ENCODE measurements at regions not wholly inside any gene's neighbourhood (a gene's known extent, or its start where the extent isn't known, plus 50 kb on each side); places are given as distances from the start of the nearest gene placed in this dataset.

DNA sequence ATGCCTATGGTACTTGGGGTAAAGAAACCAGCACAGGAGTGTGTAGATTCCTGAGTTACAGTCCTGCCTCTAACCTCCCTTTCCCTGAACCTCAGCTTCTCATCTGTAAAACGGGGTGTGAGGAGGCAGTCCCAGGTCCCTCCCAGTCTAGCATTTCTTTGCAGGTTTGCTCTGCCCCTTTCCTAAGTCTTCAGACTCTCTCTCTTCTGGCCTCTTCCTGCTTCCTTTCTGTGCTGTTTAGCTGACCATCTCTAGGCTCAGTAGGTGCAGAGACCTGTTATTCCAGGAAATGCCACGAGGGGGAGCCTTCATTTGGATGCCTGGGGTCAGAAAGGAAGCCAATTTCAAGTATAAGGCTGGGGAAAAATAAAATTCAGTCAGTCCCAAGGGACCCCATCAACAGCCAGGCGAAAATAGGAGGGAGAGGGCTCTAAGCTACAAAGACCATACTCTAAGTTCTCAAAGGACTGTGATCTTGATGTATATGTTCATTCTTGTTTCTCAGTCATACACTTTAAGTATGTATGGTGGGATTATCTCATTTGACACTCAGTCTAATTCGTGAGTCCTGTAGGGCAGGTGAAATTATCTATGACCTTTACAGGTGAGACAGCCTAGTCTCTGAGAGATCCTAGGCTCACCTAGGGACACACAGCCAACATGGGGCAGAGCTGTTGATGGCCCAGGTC is 89.1 kb downstream of the NCR2 start:
- peaks cover 0 to 4% (median 0%) of the 10 kb centered on the region in 3 donors for H3K9me3 ChIP-seq
- H3K27me3 ChIP-seq: no peaks in the 10 kb centered on the region
- no peak overlapping the region for H3K4me3 ChIP-seq
- peak; percentile 87 to 92 (median 89) for DNase-seq
- ATAC-seq: peak; percentile 48
- peaks cover 22% of the 10 kb centered on the region for H3K4me1 ChIP-seq
- 0 to 2% methylated on average over 4 of the region's 4 CpGs for WGBS, 2 donors
- peak overlapping the region in 3 of 4 donors; percentile 12 to 38 (median 24) for H3K27ac ChIP-seq
- intact Hi-C loops (cut with DNase I): loop anchor here (5.0 kb wide), 1 partner anchor 168 kb away; no protein-coding TSS in a partner anchor
- TF ChIP-seq, protein P1, sequence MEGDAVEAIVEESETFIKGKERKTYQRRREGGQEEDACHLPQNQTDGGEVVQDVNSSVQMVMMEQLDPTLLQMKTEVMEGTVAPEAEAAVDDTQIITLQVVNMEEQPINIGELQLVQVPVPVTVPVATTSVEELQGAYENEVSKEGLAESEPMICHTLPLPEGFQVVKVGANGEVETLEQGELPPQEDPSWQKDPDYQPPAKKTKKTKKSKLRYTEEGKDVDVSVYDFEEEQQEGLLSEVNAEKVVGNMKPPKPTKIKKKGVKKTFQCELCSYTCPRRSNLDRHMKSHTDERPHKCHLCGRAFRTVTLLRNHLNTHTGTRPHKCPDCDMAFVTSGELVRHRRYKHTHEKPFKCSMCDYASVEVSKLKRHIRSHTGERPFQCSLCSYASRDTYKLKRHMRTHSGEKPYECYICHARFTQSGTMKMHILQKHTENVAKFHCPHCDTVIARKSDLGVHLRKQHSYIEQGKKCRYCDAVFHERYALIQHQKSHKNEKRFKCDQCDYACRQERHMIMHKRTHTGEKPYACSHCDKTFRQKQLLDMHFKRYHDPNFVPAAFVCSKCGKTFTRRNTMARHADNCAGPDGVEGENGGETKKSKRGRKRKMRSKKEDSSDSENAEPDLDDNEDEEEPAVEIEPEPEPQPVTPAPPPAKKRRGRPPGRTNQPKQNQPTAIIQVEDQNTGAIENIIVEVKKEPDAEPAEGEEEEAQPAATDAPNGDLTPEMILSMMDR (IDR thresholded peaks at IDR 0.05): peak; percentile 82 to 89 (median 87)
- no peak for TF ChIP-seq POLR2A (IDR thresholded peaks at IDR 0.05)
- H3K36me3 ChIP-seq (replicated peaks in 1 of 2; ENCODE audit: insufficient read depth in 1 of 2, low read depth in 2 of 2): no peaks in the 10 kb centered on the region

DNA sequence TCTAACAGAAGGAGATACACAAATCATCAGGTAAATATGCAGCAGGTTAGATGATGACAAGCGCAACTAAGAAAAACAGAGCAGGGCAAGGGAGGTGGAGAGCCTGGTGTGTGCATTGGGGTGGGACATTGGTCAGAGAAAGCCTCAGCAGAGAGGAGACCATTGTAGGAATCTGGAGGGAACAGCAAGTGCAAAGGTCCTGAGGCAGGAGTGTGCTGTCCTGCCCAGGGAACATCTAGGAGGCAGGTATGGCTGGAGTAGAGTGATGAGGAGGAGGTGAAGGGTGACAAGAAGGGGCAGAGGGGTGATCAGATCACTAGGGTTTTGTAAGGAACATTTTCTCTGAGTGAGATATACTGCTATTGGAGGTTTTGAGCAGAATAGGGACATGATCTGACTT is 90.1 kb downstream of the NCR2 start:
- Histone ChIP-seq H3K27me3 (no peaks in the 10 kb centered on the region), H3K9me3 (no peaks in the 10 kb centered on the region), H3K4me3 (no peak overlapping the region), H3K36me3 (replicated peaks in 1 of 2; ENCODE audit: insufficient read depth in 1 of 2, low read depth in 2 of 2) (no peaks in the 10 kb centered on the region), H3K4me1 (peaks cover 22% of the 10 kb centered on the region), H3K27ac (peak overlapping the region in 2 of 4 donors; percentile 17 to 94)
- ATAC-seq (no peak), DNase-seq (no peak)
- TF ChIP-seq, protein P1 (IDR thresholded peaks at IDR 0.05): no peak
- TF ChIP-seq POLR2A (IDR thresholded peaks at IDR 0.05): no peak
- intact Hi-C loops (cut with DNase I): no loop called here
- WGBS, 2 donors: 100% methylated on average over 1 of the region's 1 CpG

DNA sequence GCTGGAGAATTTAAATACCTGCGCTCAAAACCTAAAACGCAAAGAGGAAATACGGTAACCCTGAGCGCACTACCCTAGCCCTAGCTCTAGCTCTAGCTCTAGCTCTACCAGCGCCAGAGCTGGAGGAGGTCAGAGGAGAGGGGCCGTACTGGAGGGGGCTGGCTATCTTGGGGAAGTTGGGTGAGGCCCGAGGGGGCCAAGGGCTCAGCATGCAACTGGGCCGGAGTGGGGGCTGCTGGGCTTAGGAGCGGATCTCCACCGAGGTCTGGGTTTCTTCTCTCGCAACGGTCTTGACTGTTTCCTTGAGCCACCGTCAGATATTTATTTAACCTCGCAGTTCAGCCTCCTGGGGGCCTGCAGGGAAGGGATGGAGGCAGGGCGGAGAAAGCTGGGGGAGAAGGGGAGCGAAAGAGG is 91.0 kb downstream of the NCR2 start:
- no peak for DNase-seq
- Histone ChIP-seq H3K27ac (peak overlapping the region; percentile 76 to 94 (median 94)), H3K36me3 (replicated peaks in 1 of 2; ENCODE audit: insufficient read depth in 1 of 2, low read depth in 2 of 2) (no peaks in the 10 kb centered on the region), H3K9me3 (no peaks in the 10 kb centered on the region), H3K4me1 (peaks cover 22% of the 10 kb centered on the region), H3K4me3 (no peak overlapping the region), H3K27me3 (no peaks in the 10 kb centered on the region)
- WGBS, 2 donors: 36 to 46% methylated on average over 16 of the region's 16 CpGs
- no peak for TF ChIP-seq POLR2A (IDR thresholded peaks at IDR 0.05)
- TF ChIP-seq, protein P1 (IDR thresholded peaks at IDR 0.05): no peak
- intact Hi-C loops (cut with DNase I): no loop called here
- no peak for ATAC-seq

DNA sequence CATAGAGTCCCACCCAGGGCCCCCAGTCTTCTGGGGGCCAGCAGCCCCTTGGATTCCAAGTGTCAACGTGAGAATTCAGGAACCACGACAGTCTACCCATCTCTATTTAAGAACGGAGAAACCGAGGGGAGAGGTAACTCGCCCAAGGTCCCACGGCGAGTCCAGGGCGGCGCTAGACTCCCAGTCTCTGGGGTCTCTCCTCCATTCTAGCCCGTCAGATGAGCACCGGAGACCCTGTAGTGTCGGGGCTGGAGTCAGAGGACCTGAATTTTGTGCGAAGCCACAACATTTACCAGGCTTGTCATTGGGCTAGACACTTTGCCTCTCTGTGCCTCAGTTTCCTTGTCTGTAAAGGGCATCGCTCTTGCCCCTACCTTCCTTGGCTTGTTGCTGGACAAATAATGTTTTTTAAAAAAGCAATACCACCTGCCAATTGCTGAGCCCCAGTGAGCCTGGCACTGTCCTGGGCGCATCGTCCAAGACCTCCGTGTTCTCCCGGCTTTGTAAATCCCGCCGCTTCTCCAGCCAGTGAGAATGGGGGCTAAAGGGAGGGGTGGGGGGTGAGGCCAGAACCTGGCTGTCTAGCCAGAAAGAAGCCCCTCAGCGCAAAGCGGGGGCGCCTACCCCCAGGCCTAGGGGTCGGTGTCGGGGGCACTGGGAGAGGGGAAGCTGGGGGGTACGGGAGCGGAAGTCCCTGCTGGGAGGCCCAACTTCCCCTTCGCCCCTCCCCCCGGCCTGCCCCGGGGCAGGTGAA is 91.7 kb downstream of the NCR2 start:
- H3K36me3 ChIP-seq (replicated peaks in 1 of 2; ENCODE audit: insufficient read depth in 1 of 2, low read depth in 2 of 2): no peaks in the 10 kb centered on the region
- peak overlapping the region; percentile 76 to 94 (median 94) for H3K27ac ChIP-seq
- no peak for TF ChIP-seq POLR2A (IDR thresholded peaks at IDR 0.05)
- TF ChIP-seq, protein P1 (IDR thresholded peaks at IDR 0.05): no peak
- DNase-seq (no peak), ATAC-seq (no peak)
- no peaks in the 10 kb centered on the region for H3K9me3 ChIP-seq
- no peaks in the 10 kb centered on the region for H3K27me3 ChIP-seq
- H3K4me3 ChIP-seq: no peak overlapping the region
- intact Hi-C loops (cut with DNase I): no loop called here
- H3K4me1 ChIP-seq: peaks cover 22% of the 10 kb centered on the region
- 41 to 76% methylated on average over 21 to 28 of the region's 30 CpGs for WGBS, 2 donors
